B cell (primary cell): ENCODE measurements at regions not wholly inside any gene's neighbourhood (a gene's known extent, or its start where the extent isn't known, plus 50 kb on each side); places are given as distances from the start of the nearest gene placed in this dataset.

Experiments used
- ATAC-seq: fragments of 200-7000 bp; cut with Tn5 transposase; one replicate; pipeline ENCODE4 v1.10.0; 2021; ENCODE audit warnings: low read depth, mild to moderate bottlenecking, moderate number of reproducible peaks, moderate library complexity
- CTCF ChIA-PET: fragments of 350-600 bp; sonication (Branson Sonifier 250); formaldehyde crosslinking; loops from one replicate; lab custom pipeline; 2021; ENCODE audit warnings: antibody characterized with exemption, inconsistent platforms; lab: Charles Lee
- POLR2A ChIA-PET: fragments of 350-600 bp; sonication (Branson Sonifier 250); formaldehyde crosslinking; loops from one replicate; lab custom pipeline; 2021; ENCODE audit warnings: antibody characterized with exemption; lab: Charles Lee
- DNase-seq: peaks from one replicate; pipeline ENCODE4 v3.0.0; 2013
- H2AFZ ChIP-seq: 2 replicates; pipeline ENCODE4 v1.6.1; 2012; ENCODE audit warnings: mild to moderate bottlenecking, low read depth, low read length; ENCODE audit not compliant: insufficient read depth, poor library complexity, severe bottlenecking
- H3K27ac ChIP-seq, 2 donors: 1 replicate in 1 of 2; 2 replicates in 1 of 2; pipeline ENCODE4 v1.5.1; 2012 to 2013; ENCODE audit warnings: low read length in 2 of 2, mild to moderate bottlenecking in 2 of 2, moderate library complexity in 1 of 2
- H3K27me3 ChIP-seq, 4 experiments: fragments of 200-600 bp in 1 of 4; sonication (generic) in 1 of 4; replicated peaks in 1 of 4; 1 replicate in 2 of 4; 2 replicates in 2 of 4; pipeline versions ENCODE4 v1.6.1 to v1.7.0; 2013 to 2016; ENCODE audit warnings: low read length in 3 of 4, mild to moderate bottlenecking in 2 of 4, mixed read lengths in 1 of 4, moderate library complexity in 1 of 4; ENCODE audit not compliant: insufficient read depth in 4 of 4, control insufficient read depth in 3 of 4; ENCODE audit errors: control extremely low read depth in 1 of 4
- H3K36me3 ChIP-seq, 2 experiments: replicated peaks in 1 of 2; 1 replicate in 1 of 2; 2 replicates in 1 of 2; pipeline versions ENCODE4 v1.6.1 to v1.7.1; 2013; ENCODE audit warnings: low read length in 1 of 2; ENCODE audit not compliant: insufficient read depth in 2 of 2, control insufficient read depth in 1 of 2; ENCODE audit errors: control extremely low read depth in 1 of 2, extremely low read depth in 1 of 2
- H3K4me1 ChIP-seq, 2 donors: fragments of 200-600 bp in 1 of 2; sonication (generic) in 1 of 2; 1 replicate in 1 of 2; 2 replicates in 1 of 2; pipeline versions ENCODE4 v1.5.1 to v1.6.1; 2013 to 2017; ENCODE audit warnings: low read length in 2 of 2; ENCODE audit not compliant: control insufficient read depth in 2 of 2, insufficient read depth in 2 of 2
- H3K4me2 ChIP-seq: replicated peaks from 2 replicates; pipeline ENCODE3; 2012; ENCODE audit warnings: mild to moderate bottlenecking, low read depth, low read length; ENCODE audit not compliant: poor library complexity, severe bottlenecking
- H3K4me3 ChIP-seq, 5 experiments: fragments of 200-600 bp in 1 of 5; sonication (generic) in 1 of 5; 1 replicate in 3 of 5; 2 replicates in 2 of 5; pipeline versions ENCODE4 v1.5.1 to v1.7.0; 2011 to 2016; ENCODE audit warnings: low read length in 4 of 5, mild to moderate bottlenecking in 4 of 5, low read depth in 2 of 5, control low read depth in 1 of 5, moderate library complexity in 1 of 5; ENCODE audit not compliant: insufficient read depth in 1 of 5; ENCODE audit errors: control extremely low read depth in 1 of 5, extremely low read depth in 1 of 5
- H3K79me2 ChIP-seq: fragments of 200-600 bp; sonication (generic); one replicate; pipeline ENCODE4 v1.6.0; 2016; ENCODE audit warnings: low read length; ENCODE audit not compliant: control insufficient read depth, insufficient read depth
- H3K9ac ChIP-seq: fragments of 200-600 bp; sonication (generic); 2 replicates; pipeline ENCODE4 v1.6.1; 2017; ENCODE audit warnings: mild to moderate bottlenecking, low read length, moderate library complexity
- H3K9me3 ChIP-seq, 3 donors: one replicate each; pipeline versions ENCODE4 v1.6.1 to v1.7.1; 2013; ENCODE audit warnings: low read length in 2 of 3; ENCODE audit not compliant: control insufficient read depth in 2 of 3, insufficient read depth in 1 of 3; ENCODE audit errors: control extremely low read depth in 1 of 3
- H4K20me1 ChIP-seq: 2 replicates; pipeline ENCODE4 v1.6.0; 2012; ENCODE audit warnings: mild to moderate bottlenecking, low read length; ENCODE audit not compliant: insufficient read depth, control insufficient read depth, poor library complexity, severe bottlenecking
- H3K27ac Mint-ChIP-seq: one replicate; pipeline ENCODE4 v1.8.0; 2021; ENCODE audit warnings: mixed read lengths
- H3K27me3 Mint-ChIP-seq: one replicate; pipeline ENCODE4 v1.8.0; 2021; ENCODE audit warnings: mixed read lengths
- H3K4me1 Mint-ChIP-seq: one replicate; pipeline ENCODE4 v1.8.0; 2021; ENCODE audit warnings: mixed read lengths
- H3K4me3 Mint-ChIP-seq: one replicate; pipeline ENCODE4 v1.8.0; 2021; ENCODE audit warnings: mixed read lengths
- H3K9me3 Mint-ChIP-seq: one replicate; pipeline ENCODE4 v1.8.0; 2022; ENCODE audit warnings: mixed read lengths; ENCODE audit not compliant: insufficient read depth
- EZH2 ChIP-seq: IDR thresholded peaks from 2 replicates; pipeline ENCODE4 v1.6.1; 2012; ENCODE audit warnings: borderline replicate concordance, low read depth, mild to moderate bottlenecking, moderate library complexity, low read length; ENCODE audit not compliant: insufficient read depth, poor library complexity, severe bottlenecking
- WGBS: methylation state at CpG from one replicate; pipeline ENCODE4 v1.1.5; 2013; ENCODE audit warnings: missing lambda C conversion rate; ENCODE audit not compliant: insufficient coverage; 5-methylcytosine and 5-hydroxymethylcytosine counted together
- intact Hi-C: fragments of 100-400 bp; cut with micrococcal nuclease; formaldehyde crosslinking; loops from one replicate; pipeline ENCODE4 v1.10.0; 2022
- TF ChIP-seq, protein P1 (sequence below): fragments of 200-600 bp; IDR thresholded peaks from one replicate; pipeline ENCODE4 v1.8.0; 2022; ENCODE audit warnings: antibody characterized with exemption, mild to moderate bottlenecking

DNA sequence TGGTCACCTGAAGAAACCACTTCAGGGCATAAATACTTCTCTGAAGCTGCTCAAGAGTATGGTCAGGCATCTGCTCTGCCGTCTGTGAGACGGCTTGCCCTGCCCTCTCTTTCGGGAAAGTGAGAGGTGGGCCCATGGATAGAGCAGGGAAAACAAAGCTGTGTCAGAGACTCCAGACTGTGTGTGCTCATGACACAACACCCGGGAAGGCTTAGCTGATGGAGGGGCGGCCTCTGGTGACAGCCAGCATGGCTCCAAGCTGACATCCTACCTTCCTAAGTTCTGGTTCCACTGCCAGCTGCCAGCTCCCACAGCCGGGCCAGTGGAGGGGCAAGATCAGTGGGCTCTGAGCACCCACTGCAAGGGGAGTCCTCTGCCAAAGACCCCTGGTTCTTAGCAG, 215.3 kb downstream of the ANKRD30B start:
- DNase-seq (no peak), ATAC-seq (no peak)
- TF ChIP-seq EZH2 = no peak
- TF ChIP-seq, protein P1, sequence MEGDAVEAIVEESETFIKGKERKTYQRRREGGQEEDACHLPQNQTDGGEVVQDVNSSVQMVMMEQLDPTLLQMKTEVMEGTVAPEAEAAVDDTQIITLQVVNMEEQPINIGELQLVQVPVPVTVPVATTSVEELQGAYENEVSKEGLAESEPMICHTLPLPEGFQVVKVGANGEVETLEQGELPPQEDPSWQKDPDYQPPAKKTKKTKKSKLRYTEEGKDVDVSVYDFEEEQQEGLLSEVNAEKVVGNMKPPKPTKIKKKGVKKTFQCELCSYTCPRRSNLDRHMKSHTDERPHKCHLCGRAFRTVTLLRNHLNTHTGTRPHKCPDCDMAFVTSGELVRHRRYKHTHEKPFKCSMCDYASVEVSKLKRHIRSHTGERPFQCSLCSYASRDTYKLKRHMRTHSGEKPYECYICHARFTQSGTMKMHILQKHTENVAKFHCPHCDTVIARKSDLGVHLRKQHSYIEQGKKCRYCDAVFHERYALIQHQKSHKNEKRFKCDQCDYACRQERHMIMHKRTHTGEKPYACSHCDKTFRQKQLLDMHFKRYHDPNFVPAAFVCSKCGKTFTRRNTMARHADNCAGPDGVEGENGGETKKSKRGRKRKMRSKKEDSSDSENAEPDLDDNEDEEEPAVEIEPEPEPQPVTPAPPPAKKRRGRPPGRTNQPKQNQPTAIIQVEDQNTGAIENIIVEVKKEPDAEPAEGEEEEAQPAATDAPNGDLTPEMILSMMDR = no peak
- Histone ChIP-seq H3K4me3 (no peak overlapping the region), H3K27ac (no peak overlapping the region), H2AFZ (no peak overlapping the region), H3K79me2 (no peaks in the 10 kb centered on the region), H3K9ac (no peak overlapping the region), H3K9me3 (peaks cover 0 to 20% (median 1%) of the 10 kb centered on the region in 3 donors), H3K4me1 (no peaks in the 10 kb centered on the region), H4K20me1 (no peaks in the 10 kb centered on the region), H3K4me2 (no peak overlapping the region), H3K27me3 (no peaks in the 10 kb centered on the region), H3K36me3 (no peaks in the 10 kb centered on the region)
- H3K27me3 Mint-ChIP-seq = no peaks in the 10 kb centered on the region
- intact Hi-C loops = no loop called here
- H3K4me1 Mint-ChIP-seq = no peaks in the 10 kb centered on the region
- ChIA-PET CTCF (no interaction called here), POLR2A (no interaction called here)
- H3K27ac Mint-ChIP-seq = no peak overlapping the region
- H3K9me3 Mint-ChIP-seq = no peaks in the 10 kb centered on the region
- H3K4me3 Mint-ChIP-seq = no peak overlapping the region
- 94% methylated on average over 6 of the region's 6 CpGs for WGBS

DNA sequence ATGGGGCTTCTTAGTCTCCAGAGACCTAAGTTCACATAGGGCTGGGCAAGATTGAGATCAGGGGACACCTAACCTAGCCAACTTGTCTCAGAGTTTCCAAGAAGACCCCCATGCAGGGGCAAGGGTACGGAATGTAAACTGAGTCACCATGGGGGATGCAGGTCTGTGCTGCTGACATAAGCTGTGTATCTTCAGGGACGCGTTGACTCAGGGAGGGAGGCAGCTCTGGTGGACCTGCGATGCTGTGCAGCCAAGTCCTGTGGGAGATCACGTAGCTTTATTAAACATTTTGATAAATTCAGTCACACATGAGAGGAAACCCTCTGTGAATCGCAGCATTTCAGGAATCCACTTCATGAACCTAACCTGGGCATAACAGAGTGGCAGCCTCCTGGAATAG, 216.0 kb downstream of the ANKRD30B start:
- H2AFZ ChIP-seq = no peak overlapping the region
- H3K9ac ChIP-seq = no peak overlapping the region
- H3K36me3 ChIP-seq = no peaks in the 10 kb centered on the region
- no peaks in the 10 kb centered on the region for H3K79me2 ChIP-seq
- no peak overlapping the region for H3K27ac Mint-ChIP-seq
- no peaks in the 10 kb centered on the region for H3K4me1 ChIP-seq
- intact Hi-C loops = no loop called here
- no peak overlapping the region for H3K4me3 ChIP-seq
- ATAC-seq (no peak), DNase-seq (no peak)
- POLR2A ChIA-PET = no interaction called here
- no peak overlapping the region for H3K4me2 ChIP-seq
- H3K4me1 Mint-ChIP-seq = no peaks in the 10 kb centered on the region
- H3K27ac ChIP-seq = no peak overlapping the region
- H3K4me3 Mint-ChIP-seq = no peak overlapping the region
- H3K27me3 Mint-ChIP-seq = no peaks in the 10 kb centered on the region
- H3K9me3 Mint-ChIP-seq = peaks cover 2% of the 10 kb centered on the region
- WGBS = 98% methylated on average over 6 of the region's 6 CpGs
- CTCF ChIA-PET = no interaction called here
- H3K9me3 ChIP-seq = peaks cover 0 to 20% (median 1%) of the 10 kb centered on the region in 3 donors
- H3K27me3 ChIP-seq = no peaks in the 10 kb centered on the region
- TF ChIP-seq, protein P1 = no peak
- TF ChIP-seq EZH2 = no peak
- no peaks in the 10 kb centered on the region for H4K20me1 ChIP-seq
